SK-N-SH treated with all-trans-retinoic acid at 6 μM for 48 hours (cell line): ENCODE measurements at regions not wholly inside any gene's neighbourhood (a gene's known extent, or its start where the extent isn't known, plus 50 kb on each side); places are given as distances from the start of the nearest gene placed in this dataset.
A peak's percentile ranks its signal among the peaks of the same experiment; 100 is the strongest.

Experiments used
- ATAC-seq: fragments of 200-7000 bp; cut with Tn5 transposase; 3 replicates; pipeline ENCODE4 v1.9.1; 2020; ENCODE audit warnings: mild to moderate bottlenecking, moderate library complexity
- BACH2 ChIP-seq: fragments of 250-450 bp; sonication (Bioruptor Pico); IDR thresholded peaks from 2 replicates; pipeline ENCODE4 v1.9.0; 2021; ENCODE audit warnings: mild to moderate bottlenecking, borderline replicate concordance
- CREB5 ChIP-seq: fragments of 250-450 bp; sonication (Bioruptor Pico); IDR thresholded peaks from 2 replicates; pipeline ENCODE4 v1.5.1; 2020; ENCODE audit warnings: low read depth, mild to moderate bottlenecking, moderate library complexity
- CSDC2 ChIP-seq: fragments of 250-450 bp; sonication (Bioruptor Pico); IDR thresholded peaks from 2 replicates; pipeline ENCODE4 v1.5.0; 2020; ENCODE audit warnings: mild to moderate bottlenecking, moderate library complexity
- ESRRG ChIP-seq: fragments of 250-450 bp; sonication (Bioruptor Pico); IDR thresholded peaks from 2 replicates; pipeline ENCODE4 v1.6.1; 2021; ENCODE audit warnings: mild to moderate bottlenecking
- GLIS3 ChIP-seq: fragments of 250-450 bp; sonication (Bioruptor Pico); IDR thresholded peaks from 2 replicates; pipeline ENCODE4 v1.5.0; 2020; ENCODE audit warnings: mild to moderate bottlenecking, moderate library complexity
- ISL1 ChIP-seq: fragments of 250-450 bp; sonication (Bioruptor Pico); IDR thresholded peaks from 2 replicates; pipeline ENCODE4 v2.1.2; 2022; ENCODE audit warnings: mild to moderate bottlenecking, moderate library complexity
- OSR1 ChIP-seq: fragments of 250-450 bp; sonication (Bioruptor Pico); IDR thresholded peaks from 2 replicates; pipeline ENCODE4 v1.8.0; 2022; ENCODE audit warnings: moderate library complexity, mild to moderate bottlenecking, inconsistent platforms
- PATZ1 ChIP-seq: fragments of 250-450 bp; sonication (Bioruptor Pico); IDR thresholded peaks from 2 replicates; pipeline ENCODE4 v1.8.0; 2020; ENCODE audit warnings: mild to moderate bottlenecking, moderate library complexity, borderline replicate concordance
- POU6F1 ChIP-seq: fragments of 250-450 bp; sonication (Bioruptor Pico); IDR thresholded peaks from 2 replicates; pipeline ENCODE4 v1.8.0; 2021; ENCODE audit warnings: low read depth, mild to moderate bottlenecking, moderate library complexity, borderline replicate concordance
- PPARA ChIP-seq: fragments of 250-450 bp; sonication (Bioruptor Pico); IDR thresholded peaks from 2 replicates; pipeline ENCODE4 v1.5.0; 2020; ENCODE audit warnings: mild to moderate bottlenecking, borderline replicate concordance
- RARB ChIP-seq: fragments of 250-450 bp; sonication (Bioruptor Pico); IDR thresholded peaks from 2 replicates; pipeline ENCODE4 v1.8.0; 2021; ENCODE audit warnings: mild to moderate bottlenecking, moderate library complexity
- SNAI2 ChIP-seq: fragments of 250-450 bp; sonication (Bioruptor Pico); IDR thresholded peaks from 2 replicates; pipeline ENCODE4 v1.5.0; 2020; ENCODE audit warnings: mild to moderate bottlenecking, moderate library complexity
- TCF4 ChIP-seq: fragments of 250-450 bp; sonication (Bioruptor Pico); IDR thresholded peaks from 2 replicates; pipeline ENCODE4 v1.8.0; 2021; ENCODE audit warnings: mild to moderate bottlenecking, moderate library complexity, borderline replicate concordance
- TOX ChIP-seq: fragments of 250-450 bp; sonication (Bioruptor Pico); IDR thresholded peaks from 2 replicates; pipeline ENCODE4 v1.8.0; 2021; ENCODE audit warnings: mild to moderate bottlenecking, moderate library complexity, borderline replicate concordance
- ZC3H10 ChIP-seq: fragments of 250-450 bp; sonication (Bioruptor Pico); IDR thresholded peaks from 2 replicates; pipeline ENCODE4 v1.5.1; 2021; ENCODE audit warnings: mild to moderate bottlenecking, moderate library complexity
- ZFP3 ChIP-seq: fragments of 250-450 bp; sonication (Bioruptor Pico); IDR thresholded peaks from 2 replicates; pipeline ENCODE4 v1.5.0; 2020; ENCODE audit warnings: mild to moderate bottlenecking, moderate library complexity
- ZFP30 ChIP-seq: fragments of 450-650 bp; formaldehyde crosslinking; IDR thresholded peaks from 2 replicates; pipeline ENCODE4 v1.5.0; 2022; ENCODE audit warnings: mild to moderate bottlenecking, moderate library complexity
- ZNF565 ChIP-seq: fragments of 450-650 bp; formaldehyde crosslinking; conservative IDR thresholded peaks from 2 replicates; pipeline ENCODE4 v1.5.0; 2020; ENCODE audit warnings: low read depth, mild to moderate bottlenecking, moderate library complexity
- ZNF70 ChIP-seq: fragments of 450-650 bp; formaldehyde crosslinking; IDR thresholded peaks from 2 replicates; pipeline ENCODE4 v1.5.0; 2020; ENCODE audit warnings: mild to moderate bottlenecking, moderate library complexity
- ZNF8 ChIP-seq: fragments of 450-650 bp; formaldehyde crosslinking; IDR thresholded peaks from 2 replicates; pipeline ENCODE4 v1.5.0; 2020; ENCODE audit warnings: mild to moderate bottlenecking, moderate library complexity
- TF ChIP-seq, protein P1 (sequence below): fragments of 250-450 bp; sonication (Bioruptor Pico); IDR thresholded peaks from 2 replicates; pipeline ENCODE4 v1.5.1; 2021; ENCODE audit warnings: mild to moderate bottlenecking, moderate library complexity
- TF ChIP-seq, protein P2 (sequence below): fragments of 250-450 bp; sonication (Bioruptor Pico); IDR thresholded peaks from 2 replicates; pipeline ENCODE4 v1.5.0; 2020; ENCODE audit warnings: mild to moderate bottlenecking, moderate library complexity

GRCh38 chr9:21546949-21547348 lies 64.8 kb upstream of the IFNE start:
- TF ChIP-seq GLIS3 (CRISPR knock-in tag) (no peak), CREB5 (no peak), SNAI2 (CRISPR knock-in tag) (no peak), PPARA (CRISPR knock-in tag) (no peak), OSR1 (CRISPR knock-in tag) (no peak), CSDC2 (no peak), PATZ1 (CRISPR knock-in tag) (no peak), ZNF565 (CRISPR knock-in tag) (no peak), TOX (CRISPR knock-in tag) (no peak), BACH2 (CRISPR knock-in tag) (no peak), ESRRG (CRISPR knock-in tag) (no peak), ISL1 (CRISPR knock-in tag) (no peak), ZFP30 (no peak), RARB (CRISPR knock-in tag) (no peak), ZNF8 (no peak), ZNF70 (CRISPR knock-in tag) (no peak)
- TF ChIP-seq, protein P1, sequence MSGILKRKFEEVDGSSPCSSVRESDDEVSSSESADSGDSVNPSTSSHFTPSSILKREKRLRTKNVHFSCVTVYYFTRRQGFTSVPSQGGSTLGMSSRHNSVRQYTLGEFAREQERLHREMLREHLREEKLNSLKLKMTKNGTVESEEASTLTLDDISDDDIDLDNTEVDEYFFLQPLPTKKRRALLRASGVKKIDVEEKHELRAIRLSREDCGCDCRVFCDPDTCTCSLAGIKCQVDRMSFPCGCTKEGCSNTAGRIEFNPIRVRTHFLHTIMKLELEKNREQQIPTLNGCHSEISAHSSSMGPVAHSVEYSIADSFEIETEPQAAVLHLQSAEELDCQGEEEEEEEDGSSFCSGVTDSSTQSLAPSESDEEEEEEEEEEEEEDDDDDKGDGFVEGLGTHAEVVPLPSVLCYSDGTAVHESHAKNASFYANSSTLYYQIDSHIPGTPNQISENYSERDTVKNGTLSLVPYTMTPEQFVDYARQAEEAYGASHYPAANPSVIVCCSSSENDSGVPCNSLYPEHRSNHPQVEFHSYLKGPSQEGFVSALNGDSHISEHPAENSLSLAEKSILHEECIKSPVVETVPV (CRISPR knock-in tag), result no peak
- TF ChIP-seq, protein P2, sequence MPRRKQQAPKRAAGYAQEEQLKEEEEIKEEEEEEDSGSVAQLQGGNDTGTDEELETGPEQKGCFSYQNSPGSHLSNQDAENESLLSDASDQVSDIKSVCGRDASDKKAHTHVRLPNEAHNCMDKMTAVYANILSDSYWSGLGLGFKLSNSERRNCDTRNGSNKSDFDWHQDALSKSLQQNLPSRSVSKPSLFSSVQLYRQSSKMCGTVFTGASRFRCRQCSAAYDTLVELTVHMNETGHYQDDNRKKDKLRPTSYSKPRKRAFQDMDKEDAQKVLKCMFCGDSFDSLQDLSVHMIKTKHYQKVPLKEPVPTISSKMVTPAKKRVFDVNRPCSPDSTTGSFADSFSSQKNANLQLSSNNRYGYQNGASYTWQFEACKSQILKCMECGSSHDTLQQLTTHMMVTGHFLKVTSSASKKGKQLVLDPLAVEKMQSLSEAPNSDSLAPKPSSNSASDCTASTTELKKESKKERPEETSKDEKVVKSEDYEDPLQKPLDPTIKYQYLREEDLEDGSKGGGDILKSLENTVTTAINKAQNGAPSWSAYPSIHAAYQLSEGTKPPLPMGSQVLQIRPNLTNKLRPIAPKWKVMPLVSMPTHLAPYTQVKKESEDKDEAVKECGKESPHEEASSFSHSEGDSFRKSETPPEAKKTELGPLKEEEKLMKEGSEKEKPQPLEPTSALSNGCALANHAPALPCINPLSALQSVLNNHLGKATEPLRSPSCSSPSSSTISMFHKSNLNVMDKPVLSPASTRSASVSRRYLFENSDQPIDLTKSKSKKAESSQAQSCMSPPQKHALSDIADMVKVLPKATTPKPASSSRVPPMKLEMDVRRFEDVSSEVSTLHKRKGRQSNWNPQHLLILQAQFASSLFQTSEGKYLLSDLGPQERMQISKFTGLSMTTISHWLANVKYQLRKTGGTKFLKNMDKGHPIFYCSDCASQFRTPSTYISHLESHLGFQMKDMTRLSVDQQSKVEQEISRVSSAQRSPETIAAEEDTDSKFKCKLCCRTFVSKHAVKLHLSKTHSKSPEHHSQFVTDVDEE (CRISPR knock-in tag), result no peak
- ATAC-seq, result no peak

DNA sequence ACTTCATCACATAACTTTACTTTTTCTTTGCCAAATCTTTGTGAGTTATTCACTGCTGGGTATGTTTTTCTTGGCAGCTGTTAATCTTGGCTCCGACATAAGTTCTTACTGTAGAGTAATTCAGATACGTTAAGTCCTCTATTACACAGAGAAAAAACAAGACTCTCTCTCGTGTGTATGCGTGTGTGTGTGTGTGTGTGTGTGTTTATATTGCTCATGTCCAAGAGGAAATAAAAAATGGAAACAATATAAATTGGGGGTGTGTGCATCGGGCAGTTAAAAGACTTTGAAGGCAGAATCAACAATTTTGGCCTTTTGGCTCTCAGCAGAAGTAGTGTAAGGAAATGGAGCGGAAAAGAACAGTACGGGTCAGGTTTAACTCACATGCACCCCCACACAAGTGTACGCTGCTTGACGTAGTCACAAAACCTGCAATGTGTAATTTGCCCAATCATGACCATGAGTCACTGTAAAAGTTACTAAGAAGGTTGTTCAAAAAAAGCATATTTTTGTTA lies 67.2 kb upstream of the IFNE start:
- TF ChIP-seq POU6F1 (CRISPR knock-in tag) (no peak), ISL1 (CRISPR knock-in tag) (0 out of 2 replicates have a peak, but pooled peaks have one; percentile 15)
- TF ChIP-seq, all 23 proteins: peak for 1

GRCh38 chr9:21549890-21550289 lies 67.8 kb upstream of the IFNE start:
- TF ChIP-seq ESRRG (CRISPR knock-in tag), result no peak
- no peak for TF ChIP-seq TCF4 (CRISPR knock-in tag)
- TF ChIP-seq ZC3H10 (CRISPR knock-in tag), result no peak
- no peak for TF ChIP-seq POU6F1 (CRISPR knock-in tag)
- no peak for TF ChIP-seq ISL1 (CRISPR knock-in tag)
- TF ChIP-seq ZNF70 (CRISPR knock-in tag), result no peak
- no peak for TF ChIP-seq PATZ1 (CRISPR knock-in tag)
- TF ChIP-seq ZFP30, result no peak
- no peak for TF ChIP-seq RARB (CRISPR knock-in tag)
- TF ChIP-seq ZFP3 (CRISPR knock-in tag), result no peak
- no peak for TF ChIP-seq ZNF565 (CRISPR knock-in tag)
- no peak for TF ChIP-seq CSDC2
- no peak for TF ChIP-seq BACH2 (CRISPR knock-in tag)
- no peak for ATAC-seq

More for the DNA sequence above, 67.2 kb upstream of the IFNE start:
- ATAC-seq, result no peak
